Activated T-helper 17 cell treated with anti-CD3 and anti-CD28 coated beads, Interleukin-2, amount 50 U/mL, for 72 hours (primary cell): ENCODE measurements at regions not wholly inside any gene's neighbourhood (a gene's known extent, or its start where the extent isn't known, plus 50 kb on each side); places are given as distances from the start of the nearest gene placed in this dataset.
"Not testable (repeated sequence)": the region's sequence is repeated elsewhere in the genome, so short reads cannot be mapped to it uniquely, and the experiment has no call there.

Experiments used
- ATAC-seq: fragments of 150-1000 bp; cut with Tn5 transposase; replicated peaks from 2 replicates; pipeline ENCODE4 v1.10.0; 2021; ENCODE audit warnings: mild to moderate bottlenecking, moderate library complexity
- H3K27ac Mint-ChIP-seq: one replicate; pipeline ENCODE4 v1.8.0; 2022; ENCODE audit warnings: mixed read lengths
- H3K27me3 Mint-ChIP-seq: one replicate; pipeline ENCODE4 v1.8.0; 2022; ENCODE audit warnings: mixed read lengths
- H3K36me3 Mint-ChIP-seq: one replicate; pipeline ENCODE4 v1.8.0; 2022; ENCODE audit warnings: low read depth, mild to moderate bottlenecking, mixed read lengths
- H3K4me1 Mint-ChIP-seq: one replicate; pipeline ENCODE4 v1.8.0; 2022; ENCODE audit warnings: mixed read lengths
- H3K4me3 Mint-ChIP-seq: one replicate; pipeline ENCODE4 v1.8.0; 2022; ENCODE audit warnings: mild to moderate bottlenecking, mixed read lengths
- H3K9me3 Mint-ChIP-seq: one replicate; pipeline ENCODE4 v1.8.0; 2022; ENCODE audit warnings: mixed read lengths

DNA sequence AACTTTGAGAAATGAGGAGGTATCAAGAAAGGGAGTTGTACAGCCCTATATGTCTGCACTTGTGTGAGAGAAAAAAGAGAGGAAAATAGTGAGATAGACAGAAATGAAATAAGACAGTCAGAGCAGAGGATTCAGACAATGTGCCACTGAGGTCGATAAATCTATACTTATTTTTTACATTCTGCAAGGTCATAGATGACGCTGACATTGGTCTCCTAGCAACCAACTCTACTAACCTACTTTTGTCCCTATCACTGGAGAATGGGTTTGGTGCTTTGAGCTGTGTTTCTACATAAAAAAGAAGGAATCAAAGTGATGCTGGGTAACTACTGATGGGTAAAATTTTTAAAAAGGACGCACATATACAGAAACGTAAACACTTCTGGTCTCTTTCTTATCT, 573.3 kb upstream of the RORB start:
- no peak overlapping the region for H3K4me3 Mint-ChIP-seq
- no peaks in the 10 kb centered on the region for H3K27me3 Mint-ChIP-seq
- no peak for ATAC-seq
- H3K36me3 Mint-ChIP-seq, result no peaks in the 10 kb centered on the region
- H3K27ac Mint-ChIP-seq, result no peak overlapping the region
- H3K9me3 Mint-ChIP-seq, result peaks cover 9% of the 10 kb centered on the region
- no peaks in the 10 kb centered on the region for H3K4me1 Mint-ChIP-seq

DNA sequence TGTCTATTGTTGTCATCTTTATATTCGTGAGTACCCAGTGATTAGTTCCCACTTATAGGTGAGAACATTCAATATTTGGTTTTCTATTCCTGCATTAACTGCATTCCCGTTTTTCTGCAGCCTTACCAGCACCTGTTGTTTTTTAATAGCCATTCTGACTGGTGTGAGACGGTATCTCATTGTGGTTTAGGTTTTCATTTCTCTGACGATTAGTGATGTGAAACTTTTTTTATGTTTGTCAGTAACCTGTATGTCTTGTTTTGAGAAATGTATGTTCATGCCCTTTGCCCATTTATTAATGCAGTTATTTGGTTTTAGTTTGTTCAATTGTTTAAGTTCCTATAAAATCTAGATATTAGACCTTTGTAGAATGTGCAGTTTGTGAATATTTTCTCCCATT, 546.0 kb upstream of the RORB start:
- H3K4me1 Mint-ChIP-seq, result no peaks in the 10 kb centered on the region
- peaks cover 10% of the 10 kb centered on the region for H3K9me3 Mint-ChIP-seq
- H3K4me3 Mint-ChIP-seq, result no peak overlapping the region
- no peaks in the 10 kb centered on the region for H3K36me3 Mint-ChIP-seq
- H3K27ac Mint-ChIP-seq, result no peak overlapping the region
- H3K27me3 Mint-ChIP-seq, result no peaks in the 10 kb centered on the region
- ATAC-seq, result no peak

DNA sequence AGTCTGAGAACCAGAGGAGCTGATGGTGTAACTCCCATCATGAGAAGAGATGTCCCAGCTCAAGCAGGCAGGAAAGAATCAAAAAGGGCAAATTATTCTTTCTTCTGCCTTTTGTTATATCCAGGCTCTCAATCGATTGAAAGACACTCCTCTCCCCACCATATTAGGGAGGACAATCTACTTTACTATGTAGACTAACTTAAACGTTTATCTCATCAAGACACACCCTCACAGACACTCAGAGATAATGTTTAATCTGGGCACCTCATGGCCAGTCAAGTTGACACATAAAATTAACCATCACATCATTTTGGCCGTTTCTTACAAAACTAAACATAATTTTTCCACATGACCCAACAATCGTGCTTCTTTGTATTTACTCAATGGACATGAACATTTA, 534.3 kb upstream of the RORB start:
- Mint-ChIP-seq H3K4me3 (no peak overlapping the region), H3K27me3 (no peaks in the 10 kb centered on the region), H3K9me3 (peaks cover 14% of the 10 kb centered on the region), H3K4me1 (no peaks in the 10 kb centered on the region), H3K36me3 (no peaks in the 10 kb centered on the region), H3K27ac (no peak overlapping the region)
- no peak for ATAC-seq

DNA sequence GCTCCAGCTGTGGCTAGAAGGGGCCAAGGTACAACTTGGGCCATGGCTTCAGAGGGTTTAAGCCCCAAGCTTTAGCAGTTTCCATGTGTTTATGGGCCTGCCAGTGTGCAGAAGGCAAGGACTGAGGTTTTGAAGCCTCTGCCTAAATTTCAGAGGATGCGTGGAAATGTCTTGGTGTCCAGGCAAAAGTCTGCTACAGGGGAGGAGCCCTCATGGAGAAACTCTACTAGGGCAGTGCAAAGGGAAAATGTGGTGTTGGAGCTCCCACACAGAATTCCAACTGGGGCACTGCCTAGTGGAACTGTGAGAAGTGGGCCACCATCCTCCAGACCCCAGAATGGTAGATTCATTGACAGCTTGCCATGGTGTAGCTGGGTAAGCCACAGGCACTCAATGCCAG, 527.2 kb upstream of the RORB start:
- no peaks in the 10 kb centered on the region for H3K4me1 Mint-ChIP-seq
- H3K9me3 Mint-ChIP-seq, result peaks cover 15% of the 10 kb centered on the region
- ATAC-seq, result no peak
- no peaks in the 10 kb centered on the region for H3K27me3 Mint-ChIP-seq
- H3K27ac Mint-ChIP-seq, result no peak overlapping the region
- H3K4me3 Mint-ChIP-seq, result no peak overlapping the region
- no peaks in the 10 kb centered on the region for H3K36me3 Mint-ChIP-seq

DNA sequence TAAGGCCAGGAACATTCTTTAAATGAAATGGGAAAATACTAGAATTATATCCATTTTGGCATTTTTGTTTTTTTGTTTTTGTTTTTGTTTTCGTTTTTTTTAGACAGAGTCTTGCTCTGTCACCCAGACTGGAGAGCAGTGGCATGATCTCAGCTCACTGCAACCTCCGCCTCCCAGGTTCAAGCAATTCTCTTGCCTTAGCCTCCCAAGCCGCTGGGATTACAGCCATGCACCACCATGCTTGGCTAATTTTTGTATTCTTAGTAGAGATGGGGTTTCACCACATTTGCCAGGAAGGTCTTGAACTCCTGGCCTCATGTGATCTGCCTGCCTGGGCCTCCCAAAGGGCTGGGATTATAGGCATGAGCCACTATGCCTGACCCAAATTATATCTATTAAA, 520.7 kb upstream of the RORB start:
- not testable (repeated sequence) for H3K27me3 Mint-ChIP-seq, H3K36me3 Mint-ChIP-seq, H3K4me3 Mint-ChIP-seq, H3K27ac Mint-ChIP-seq, ATAC-seq, H3K4me1 Mint-ChIP-seq, H3K9me3 Mint-ChIP-seq

DNA sequence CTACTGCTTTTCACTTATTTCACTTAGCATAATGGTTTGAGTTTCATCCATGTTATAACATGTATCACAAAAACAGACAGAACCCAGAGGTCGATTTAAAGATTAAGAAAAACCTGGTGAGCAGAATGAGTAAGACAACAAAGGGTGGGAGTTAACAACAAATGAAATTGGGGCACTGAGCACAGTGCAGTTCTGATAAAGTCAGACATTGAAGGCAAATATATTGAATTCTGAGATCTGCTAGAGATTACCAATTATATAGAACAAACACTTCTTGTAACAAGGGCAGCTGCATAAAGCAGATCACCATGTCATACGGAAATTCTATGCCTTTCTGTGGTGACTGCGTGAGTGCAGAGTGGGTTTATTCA, 517.3 kb upstream of the RORB start:
- peaks cover 4% of the 10 kb centered on the region for H3K9me3 Mint-ChIP-seq
- no peak overlapping the region for H3K27ac Mint-ChIP-seq
- no peaks in the 10 kb centered on the region for H3K27me3 Mint-ChIP-seq
- no peaks in the 10 kb centered on the region for H3K4me1 Mint-ChIP-seq
- H3K4me3 Mint-ChIP-seq, result no peak overlapping the region
- no peaks in the 10 kb centered on the region for H3K36me3 Mint-ChIP-seq
- no peak for ATAC-seq

DNA sequence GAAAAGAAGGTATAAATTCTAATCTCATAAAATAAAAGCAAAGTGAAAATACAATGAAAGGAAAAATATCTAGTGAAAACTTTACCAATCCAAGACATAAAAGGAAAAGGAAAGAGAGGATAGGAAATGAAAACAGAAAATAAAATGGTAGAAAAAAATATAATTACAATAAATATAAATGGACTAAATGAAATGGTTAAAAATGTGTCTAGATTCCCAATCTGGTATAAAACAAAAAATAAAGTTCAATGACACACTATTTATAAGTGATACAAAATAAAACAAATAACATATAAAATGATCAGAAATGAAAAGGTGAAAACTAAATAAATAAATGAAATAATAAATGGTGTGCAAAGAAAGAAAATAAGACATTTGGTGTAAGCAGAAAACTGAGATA, 516.4 kb upstream of the RORB start:
- Mint-ChIP-seq H3K27me3 (no peaks in the 10 kb centered on the region), H3K9me3 (peaks cover 4% of the 10 kb centered on the region), H3K4me1 (no peaks in the 10 kb centered on the region), H3K36me3 (no peaks in the 10 kb centered on the region), H3K27ac (no peak overlapping the region), H3K4me3 (no peak overlapping the region)
- no peak for ATAC-seq

DNA sequence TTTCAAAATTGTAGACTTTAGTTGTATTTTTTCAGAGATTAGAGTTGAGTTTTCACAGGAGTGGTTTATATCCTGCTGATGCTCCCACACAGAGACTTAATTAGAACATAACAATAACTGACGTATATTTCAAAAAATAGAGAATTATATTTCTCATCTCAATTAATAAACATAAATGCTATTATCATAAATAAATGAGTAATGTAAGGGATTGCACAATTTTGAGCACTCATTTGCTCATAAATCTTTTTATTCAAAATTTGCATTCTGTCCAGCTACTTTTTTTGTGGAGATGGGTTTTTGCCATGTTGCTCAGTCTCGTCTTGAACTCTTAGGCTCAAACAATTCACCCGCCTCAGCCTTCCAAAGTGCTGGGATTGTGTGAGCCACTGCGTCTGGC, 515.7 kb upstream of the RORB start:
- no peaks in the 10 kb centered on the region for H3K4me1 Mint-ChIP-seq
- no peak overlapping the region for H3K27ac Mint-ChIP-seq
- no peaks in the 10 kb centered on the region for H3K36me3 Mint-ChIP-seq
- no peak for ATAC-seq
- H3K27me3 Mint-ChIP-seq, result no peaks in the 10 kb centered on the region
- peaks cover 4% of the 10 kb centered on the region for H3K9me3 Mint-ChIP-seq
- no peak overlapping the region for H3K4me3 Mint-ChIP-seq

DNA sequence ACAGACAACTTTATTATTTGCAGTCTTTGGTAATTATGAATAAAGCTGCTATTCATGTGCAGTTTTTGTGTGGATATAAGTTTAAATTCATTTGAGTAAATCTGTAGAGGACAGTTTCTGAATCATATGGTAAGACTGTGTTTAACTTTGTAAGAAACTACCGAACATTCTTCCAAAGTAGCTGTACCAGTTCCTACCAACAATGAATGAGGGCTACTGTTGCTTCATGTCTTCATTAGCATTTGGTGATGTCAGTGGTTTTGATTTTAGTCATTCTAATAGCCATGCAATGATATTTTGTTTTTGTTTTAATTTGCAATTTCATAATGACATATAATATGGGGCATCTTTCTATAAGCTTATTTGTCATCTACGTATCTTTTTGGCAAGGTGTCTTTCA, 501.3 kb upstream of the RORB start:
- Mint-ChIP-seq H3K4me3 (no peak overlapping the region), H3K4me1 (no peaks in the 10 kb centered on the region), H3K27me3 (no peaks in the 10 kb centered on the region), H3K36me3 (no peaks in the 10 kb centered on the region), H3K27ac (no peak overlapping the region), H3K9me3 (peaks cover 6% of the 10 kb centered on the region)
- no peak for ATAC-seq

DNA sequence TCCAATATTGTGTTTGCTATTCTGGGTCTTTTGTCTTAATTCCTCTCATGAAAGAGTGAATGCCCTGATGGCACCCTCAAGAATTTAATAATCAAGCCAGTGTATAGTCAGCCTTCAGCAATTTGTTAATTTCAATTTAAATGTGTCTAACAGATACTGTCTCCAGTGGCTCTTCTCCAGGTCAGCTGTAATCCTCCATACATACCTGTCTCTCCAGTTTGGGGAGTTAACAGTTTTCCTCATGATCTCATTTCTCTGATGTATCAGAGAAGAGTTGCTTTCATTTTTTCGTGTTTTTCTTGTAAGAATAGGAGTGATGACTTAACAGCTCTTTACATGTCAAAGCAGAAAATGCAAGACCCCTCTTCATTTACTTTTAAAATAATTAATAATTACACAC, 500.3 kb upstream of the RORB start:
- Mint-ChIP-seq H3K27me3 (no peaks in the 10 kb centered on the region), H3K4me1 (no peaks in the 10 kb centered on the region), H3K27ac (no peak overlapping the region), H3K4me3 (no peak overlapping the region), H3K36me3 (no peaks in the 10 kb centered on the region), H3K9me3 (peaks cover 5% of the 10 kb centered on the region)
- no peak for ATAC-seq

DNA sequence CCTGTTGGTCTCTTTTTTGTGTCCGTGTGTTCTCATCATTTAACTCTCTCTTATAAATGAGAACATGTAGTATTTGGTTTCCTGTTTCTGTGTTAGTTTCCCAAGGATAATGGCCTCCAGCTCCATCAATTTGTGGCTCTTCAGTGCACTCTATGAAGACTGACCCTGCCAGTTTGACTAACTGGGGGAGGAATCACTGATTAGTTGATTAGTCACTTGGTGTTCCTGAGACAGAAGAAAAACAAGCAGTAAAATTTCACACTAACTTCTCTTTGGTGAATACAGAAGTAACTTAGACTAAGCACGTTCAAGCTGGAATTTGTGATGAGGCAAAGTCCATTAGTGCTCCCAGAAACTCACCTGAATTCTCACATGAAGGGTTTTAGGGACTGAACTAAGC, 495.8 kb upstream of the RORB start:
- Mint-ChIP-seq H3K27me3 (no peaks in the 10 kb centered on the region), H3K4me3 (no peak overlapping the region), H3K36me3 (no peaks in the 10 kb centered on the region), H3K4me1 (no peaks in the 10 kb centered on the region), H3K9me3 (peaks cover 9% of the 10 kb centered on the region), H3K27ac (no peak overlapping the region)
- no peak for ATAC-seq

DNA sequence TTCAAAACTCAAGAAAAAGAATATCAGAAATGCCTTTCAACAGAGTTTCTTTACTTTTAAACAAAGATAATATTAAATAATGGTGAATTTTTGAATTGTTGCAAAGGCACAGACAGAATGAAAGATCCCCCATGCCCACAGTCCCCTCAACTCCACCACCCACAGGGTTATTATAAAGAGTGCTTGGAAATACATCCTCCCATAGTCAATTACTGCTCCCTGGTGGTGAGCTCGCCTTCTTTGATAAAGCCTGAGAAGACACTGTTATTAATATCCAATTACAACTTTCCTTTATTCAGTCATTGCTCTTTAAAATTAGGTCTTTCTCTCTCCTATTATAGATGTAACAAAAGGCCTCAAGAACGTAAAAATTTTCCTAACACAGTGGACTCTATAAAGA, 490.2 kb upstream of the RORB start:
- Mint-ChIP-seq H3K4me1 (no peaks in the 10 kb centered on the region), H3K9me3 (peaks cover 6% of the 10 kb centered on the region), H3K27me3 (no peaks in the 10 kb centered on the region), H3K4me3 (no peak overlapping the region), H3K27ac (no peak overlapping the region), H3K36me3 (no peaks in the 10 kb centered on the region)
- ATAC-seq, result no peak

DNA sequence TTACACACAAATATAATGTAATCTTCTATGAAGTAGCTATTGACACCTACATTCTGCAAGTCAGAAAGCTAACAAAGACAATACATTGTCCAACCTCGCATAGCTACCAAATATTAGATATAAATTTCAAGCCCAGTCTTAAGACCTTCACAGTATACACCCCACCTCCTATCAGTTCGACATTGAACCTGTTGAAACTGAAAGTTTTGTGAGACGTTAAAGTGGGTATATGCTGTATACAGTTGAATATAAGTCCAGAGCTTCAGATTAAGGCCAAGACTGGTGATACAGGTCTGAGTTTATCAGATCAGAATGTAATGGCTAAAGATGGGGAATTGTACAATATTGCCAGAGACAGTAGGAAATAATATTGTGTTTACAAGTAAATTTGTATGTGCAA, 489.3 kb upstream of the RORB start:
- Mint-ChIP-seq H3K4me1 (no peaks in the 10 kb centered on the region), H3K36me3 (no peaks in the 10 kb centered on the region), H3K9me3 (peaks cover 6% of the 10 kb centered on the region), H3K27me3 (no peaks in the 10 kb centered on the region), H3K4me3 (no peak overlapping the region), H3K27ac (no peak overlapping the region)
- no peak for ATAC-seq

DNA sequence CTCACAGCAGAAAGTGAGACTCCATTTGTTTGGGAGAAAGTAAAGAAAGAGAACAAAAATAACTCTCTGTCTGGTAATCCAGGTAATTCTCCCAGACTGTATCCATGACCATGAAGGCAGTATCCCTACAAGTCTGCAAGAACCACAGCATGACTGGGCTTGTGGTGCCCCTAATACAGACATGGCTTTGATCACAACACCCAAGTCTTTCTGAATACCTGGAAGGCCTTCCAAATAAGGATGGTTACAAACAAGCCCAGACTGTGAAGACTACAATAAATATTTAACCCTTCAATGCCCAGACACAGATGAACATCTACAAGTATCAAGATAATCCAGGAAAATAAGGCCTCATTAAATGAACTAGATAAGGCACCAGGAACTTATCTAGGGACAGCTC, 481.1 kb upstream of the RORB start:
- Mint-ChIP-seq H3K27ac (no peak overlapping the region), H3K4me3 (no peak overlapping the region), H3K27me3 (no peaks in the 10 kb centered on the region), H3K4me1 (no peaks in the 10 kb centered on the region), H3K36me3 (no peaks in the 10 kb centered on the region), H3K9me3 (peaks cover 4% of the 10 kb centered on the region)
- ATAC-seq, result no peak

DNA sequence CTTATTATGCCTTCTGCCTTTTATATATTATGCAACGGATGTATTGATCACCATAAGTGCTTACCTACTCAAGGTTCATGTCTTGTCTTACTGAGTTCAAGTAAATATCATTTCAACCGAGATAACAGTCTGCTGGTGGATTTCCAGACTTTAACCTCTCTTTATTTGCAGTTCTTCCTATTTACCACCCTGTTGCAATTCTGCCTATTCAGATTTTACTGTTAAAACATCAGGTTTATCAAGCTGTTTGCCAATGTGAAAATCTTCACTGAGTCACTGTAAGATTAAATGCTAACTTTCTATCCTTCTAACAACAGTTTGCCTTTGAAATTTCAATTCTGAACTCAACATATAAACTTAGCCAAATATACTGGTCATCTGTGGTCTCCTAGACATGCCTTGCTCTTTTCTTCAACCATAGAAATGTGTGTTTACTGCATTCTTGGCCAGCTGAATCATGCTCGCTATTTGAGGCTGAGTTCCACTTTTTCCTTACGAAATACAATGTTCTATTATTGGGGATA, 471.7 kb upstream of the RORB start:
- Mint-ChIP-seq H3K36me3 (no peaks in the 10 kb centered on the region), H3K27me3 (no peaks in the 10 kb centered on the region), H3K27ac (no peak overlapping the region), H3K9me3 (peaks cover 4% of the 10 kb centered on the region), H3K4me3 (no peak overlapping the region), H3K4me1 (no peaks in the 10 kb centered on the region)
- no peak for ATAC-seq

DNA sequence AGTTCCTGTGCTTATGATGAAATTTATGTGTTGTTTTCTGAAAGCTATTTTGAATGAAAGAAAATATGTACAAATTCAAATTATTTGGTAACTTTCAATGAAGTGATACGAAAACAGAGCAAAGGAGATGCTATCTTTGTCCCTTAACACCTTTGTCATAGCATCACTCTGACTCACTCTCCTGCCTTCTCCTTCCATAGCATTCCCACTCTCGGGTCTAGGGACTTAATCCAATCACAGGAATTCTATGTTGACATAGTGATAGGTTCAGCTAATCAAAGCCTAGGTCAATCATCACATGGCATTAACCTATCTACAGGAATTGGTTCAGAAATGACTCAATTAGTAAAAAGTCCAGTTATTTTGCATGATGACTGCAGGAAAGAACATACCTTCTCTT, 464.7 kb upstream of the RORB start:
- ATAC-seq, result no peak
- H3K4me3 Mint-ChIP-seq, result no peak overlapping the region
- H3K27ac Mint-ChIP-seq, result no peak overlapping the region
- H3K36me3 Mint-ChIP-seq, result no peaks in the 10 kb centered on the region
- peaks cover 10% of the 10 kb centered on the region for H3K9me3 Mint-ChIP-seq
- H3K4me1 Mint-ChIP-seq, result no peaks in the 10 kb centered on the region
- H3K27me3 Mint-ChIP-seq, result no peaks in the 10 kb centered on the region
